HepG2 (cell line): ENCODE measurements at regions not wholly inside any gene's neighbourhood (a gene's known extent, or its start where the extent isn't known, plus 50 kb on each side); places are given as distances from the start of the nearest gene placed in this dataset.

Experiments
- ATAC-seq: fragments of 200-7000 bp; cut with Tn5 transposase; 3 replicates; pipeline ENCODE4 v1.9.1; 2020; ENCODE audit warnings: mild to moderate bottlenecking, moderate library complexity
- BruUV-seq: library from RNA; stranded (reverse); fragments of 400-500 nt; replicated peaks from 2 replicates; lab custom pipeline; 2021; lab: Mats Ljungman, UMichigan
- CTCF ChIA-PET: fragments of 300-600 bp; formaldehyde crosslinking; extraction: SDS; loops from one replicate; lab custom pipeline; 2021; ENCODE audit warnings: low total read pairs, inconsistent platforms, low intra/inter-chr PET ratio; lab: Yijun Ruan, JAX
- POLR2A ChIA-PET: fragments of 350-600 bp; sonication (Branson Sonifier 250); formaldehyde crosslinking; loops from one replicate; lab custom pipeline; 2020; ENCODE audit warnings: antibody characterized with exemption, inconsistent platforms; lab: Yijun Ruan, JAX
- DNase-seq: peaks from one replicate; pipeline ENCODE4 v3.0.0-alpha.2; 2015; ENCODE audit warnings: low spot score
- FAIRE-seq: peaks from 3 replicates; lab custom pipeline; 2011; peaks lifted over from hg19 to GRCh38; lab: Jason Lieb, UNC
- H2AFZ ChIP-seq: one replicate; pipeline ENCODE4 v1.6.1; 2011; ENCODE audit warnings: low read length, inconsistent platforms
- H3K27ac ChIP-seq: fragments of 300-600 bp; 3 replicates; pipeline ENCODE4 v1.8.0; 2011; ENCODE audit warnings: mixed run types, mild to moderate bottlenecking, mixed read lengths, low read length, inconsistent platforms; ENCODE audit not compliant: insufficient read depth; ENCODE audit errors: extremely low read length
- H3K27me3 ChIP-seq, 2 experiments: fragments of 200-600 bp in 1 of 2; 2 replicates in 1 of 2; 3 replicates in 1 of 2; pipeline versions ENCODE4 v1.6.0 to v1.8.0; 2011; ENCODE audit warnings: low read length in 2 of 2, mild to moderate bottlenecking in 2 of 2, moderate library complexity in 2 of 2, inconsistent platforms in 1 of 2; ENCODE audit not compliant: insufficient read depth in 2 of 2, control insufficient read depth in 1 of 2
- H3K36me3 ChIP-seq, 2 experiments: fragments of 200-600 bp in 1 of 2; replicated peaks in 1 of 2; 2 replicates in 1 of 2; 3 replicates in 1 of 2; pipeline versions ENCODE4 v1.5.1 to v1.8.0; 2011; ENCODE audit warnings: low read length in 2 of 2, inconsistent platforms in 1 of 2; ENCODE audit not compliant: insufficient read depth in 2 of 2, control insufficient read depth in 1 of 2
- H3K4me1 ChIP-seq: 2 replicates; pipeline ENCODE4 v1.5.1; 2012; ENCODE audit warnings: low read length, inconsistent platforms; ENCODE audit not compliant: insufficient read depth
- H3K4me2 ChIP-seq: 2 replicates; pipeline ENCODE4 v1.6.0; 2011; ENCODE audit warnings: low read depth, low read length, inconsistent platforms
- H3K4me3 ChIP-seq, 3 experiments: fragments of 200-600 bp in 1 of 3; sonication (generic), shearing (Covaris generic) in 1 of 3; replicated peaks in 1 of 3; 2 replicates each; pipeline ENCODE4 v1.5.1; 2011 to 2016; ENCODE audit warnings: low read length in 3 of 3, inconsistent platforms in 2 of 3, low read depth in 2 of 3, mild to moderate bottlenecking in 2 of 3, control low read depth in 1 of 3, mixed read lengths in 1 of 3; ENCODE audit not compliant: insufficient read depth in 1 of 3
- H3K79me2 ChIP-seq: one replicate; pipeline ENCODE4 v1.6.1; 2011; ENCODE audit warnings: low read length, inconsistent platforms; ENCODE audit not compliant: insufficient read depth
- H3K9ac ChIP-seq: 2 replicates; pipeline ENCODE4 v1.6.0; 2011; ENCODE audit warnings: mild to moderate bottlenecking, low read depth, low read length, inconsistent platforms; ENCODE audit not compliant: insufficient read depth
- H3K9me3 ChIP-seq: 2 replicates; pipeline ENCODE4 v1.5.1; 2012; ENCODE audit warnings: mild to moderate bottlenecking, low read length
- H4K20me1 ChIP-seq: 2 replicates; pipeline ENCODE4 v1.6.0; 2011; ENCODE audit warnings: inconsistent platforms, mild to moderate bottlenecking, low read length, moderate library complexity; ENCODE audit not compliant: insufficient read depth
- DPF2 ChIP-seq: sonication (generic); formaldehyde crosslinking; IDR thresholded peaks from 2 replicates; pipeline ENCODE4 v1.4.0; 2020; ENCODE audit warnings: mild to moderate bottlenecking, low read depth, missing genetic modification reagents, borderline replicate concordance
- FIP1L1 ChIP-seq: fragments of 200-400 bp; formaldehyde crosslinking; IDR thresholded peaks from 2 replicates; pipeline ENCODE4 v1.6.1; 2018; ENCODE audit warnings: low read depth, mild to moderate bottlenecking, low read length, moderate library complexity, borderline replicate concordance; ENCODE audit not compliant: insufficient read depth
- HOXA9 ChIP-seq: sonication (generic); formaldehyde crosslinking; IDR thresholded peaks from 2 replicates; pipeline ENCODE4 v1.8.1; 2022; ENCODE audit warnings: missing genetic modification reagents, mild to moderate bottlenecking, moderate library complexity, borderline replicate concordance
- KDM3A ChIP-seq: IDR thresholded peaks from 2 replicates; pipeline ENCODE4 v1.6.1; 2018; ENCODE audit warnings: low read depth, missing compliant biosample characterization
- MZF1 ChIP-seq: sonication (generic); formaldehyde crosslinking; IDR thresholded peaks from 2 replicates; pipeline ENCODE4 v1.8.1; 2023; ENCODE audit warnings: mild to moderate bottlenecking, missing genetic modification reagents, borderline replicate concordance
- NFKB2 ChIP-seq: sonication (generic); formaldehyde crosslinking; IDR thresholded peaks from 2 replicates; pipeline ENCODE4 v1.4.0; 2020; ENCODE audit warnings: missing genetic modification reagents, borderline replicate concordance
- PHF20 ChIP-seq: sonication (generic); formaldehyde crosslinking; IDR thresholded peaks from 2 replicates; pipeline ENCODE4 v1.5.0; 2020; ENCODE audit warnings: mild to moderate bottlenecking, missing genetic modification reagents
- SATB2 ChIP-seq: sonication (generic); formaldehyde crosslinking; IDR thresholded peaks from 2 replicates; pipeline ENCODE4 v1.5.0; 2020; ENCODE audit warnings: missing genetic modification reagents
- SMAD1 ChIP-seq: sonication (generic); formaldehyde crosslinking; IDR thresholded peaks from 2 replicates; pipeline ENCODE4 v1.4.0; 2020; ENCODE audit warnings: missing genetic modification reagents, low read depth, mild to moderate bottlenecking, borderline replicate concordance
- SNAI1 ChIP-seq: sonication (generic); formaldehyde crosslinking; IDR thresholded peaks from 2 replicates; pipeline ENCODE4 v1.5.0; 2020; ENCODE audit warnings: mild to moderate bottlenecking, missing genetic modification reagents, borderline replicate concordance
- TOPORS ChIP-seq: sonication (generic); formaldehyde crosslinking; IDR thresholded peaks from 2 replicates; pipeline ENCODE4 v1.8.0; 2023; ENCODE audit warnings: mild to moderate bottlenecking, missing genetic modification reagents
- ZNF354B ChIP-seq: sonication (generic); formaldehyde crosslinking; IDR thresholded peaks from 2 replicates; pipeline ENCODE4 v1.8.0; 2022; ENCODE audit warnings: mild to moderate bottlenecking, missing genetic modification reagents
- ZNF788 ChIP-seq: sonication (generic); formaldehyde crosslinking; IDR thresholded peaks from 2 replicates; pipeline ENCODE4 v1.5.0; 2020; ENCODE audit warnings: mild to moderate bottlenecking, missing genetic modification reagents, borderline replicate concordance
- WGBS: methylation state at CpG from one replicate; pipeline ENCODE4 v1.1.6; 2017; ENCODE audit warnings: low lambda C conversion rate; 5-methylcytosine and 5-hydroxymethylcytosine counted together
- in situ Hi-C: cut with HindIII; loops from 2 replicates; pipeline ENCODE4 v1.10.0; 2017; ENCODE audit warnings: low pct_unique_long_range_greater_than_20kb; ENCODE audit not compliant: extremely low pct_ligation_motif_present
- intact Hi-C: fragments of 100-400 bp; cut with micrococcal nuclease; formaldehyde crosslinking; loops from one replicate; pipeline ENCODE4 v1.10.0; 2022; ENCODE audit not compliant: unreplicated experiment
- TF ChIP-seq, protein P1 (sequence below): IDR thresholded peaks from 2 replicates; pipeline ENCODE4 v1.6.1; 2016; ENCODE audit warnings: mild to moderate bottlenecking
- TF ChIP-seq, protein P2 (sequence below): sonication (generic); formaldehyde crosslinking; IDR thresholded peaks from 2 replicates; pipeline ENCODE4 v1.4.0; 2020; ENCODE audit warnings: missing genetic modification reagents, mild to moderate bottlenecking, borderline replicate concordance
- TF ChIP-seq, protein P3 (sequence below): sonication (generic); formaldehyde crosslinking; IDR thresholded peaks from 2 replicates; pipeline ENCODE4 v1.8.0; 2022; ENCODE audit warnings: mild to moderate bottlenecking, missing genetic modification reagents, borderline replicate concordance
- TF ChIP-seq, protein P4 (sequence below): sonication (generic); formaldehyde crosslinking; IDR thresholded peaks from 2 replicates; pipeline ENCODE4 v1.4.0; 2020; ENCODE audit warnings: missing genetic modification reagents; ENCODE audit errors: not compliant biosample characterization
- TF ChIP-seq, protein P5 (sequence below): sonication (generic); formaldehyde crosslinking; conservative IDR thresholded peaks from 2 replicates; pipeline ENCODE4 v1.4.0; 2020; ENCODE audit warnings: missing genetic modification reagents

DNA sequence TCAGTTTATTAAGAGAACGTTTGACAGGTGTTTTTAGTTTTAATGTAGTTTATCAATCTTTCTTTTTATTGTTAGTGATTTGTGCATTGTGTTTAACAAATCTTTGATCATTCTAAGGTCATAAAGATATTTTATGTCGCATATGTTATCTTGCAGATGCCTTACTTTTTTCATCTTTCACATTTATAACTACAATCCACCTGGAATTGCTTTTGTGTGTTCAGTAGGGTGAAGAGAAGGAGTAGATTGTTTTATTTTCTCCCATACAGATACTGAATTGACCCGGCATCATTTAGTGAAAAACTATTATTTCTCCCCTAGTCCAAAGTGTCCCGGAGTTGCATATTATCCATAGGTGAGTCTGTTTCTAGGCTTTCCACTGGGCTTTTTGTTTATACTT lies 179.4 kb upstream of the RGMB start:
- Histone ChIP-seq H3K9me3 (no peaks in the 10 kb centered on the region), H3K36me3 (no peaks in the 10 kb centered on the region), H2AFZ (no peak overlapping the region), H3K4me2 (no peak overlapping the region), H3K27ac (no peak overlapping the region), H3K4me1 (no peaks in the 10 kb centered on the region), H4K20me1 (no peaks in the 10 kb centered on the region), H3K4me3 (no peak overlapping the region), H3K9ac (no peak overlapping the region), H3K27me3 (no peaks in the 10 kb centered on the region), H3K79me2 (no peaks in the 10 kb centered on the region)
- CTCF ChIA-PET: no interaction called here
- ATAC-seq (no peak), DNase-seq (no peak), FAIRE-seq (no peak)
- intact Hi-C loops: no loop called here
- 1% methylated on average over 4 of the region's 4 CpGs for WGBS
- POLR2A ChIA-PET: no interaction called here
- in situ Hi-C loops: no loop called here
- no TSS peak for BruUV-seq
- TF ChIP-seq NFKB2 (CRISPR knock-in tag) (no peak), ZNF354B (CRISPR knock-in tag) (no peak), SNAI1 (CRISPR knock-in tag) (no peak), HOXA9 (CRISPR knock-in tag) (no peak), PHF20 (CRISPR knock-in tag) (no peak), DPF2 (CRISPR knock-in tag) (no peak), FIP1L1 (no peak), ZNF788 (CRISPR knock-in tag) (no peak), KDM3A (CRISPR knock-in tag) (no peak), TOPORS (CRISPR knock-in tag) (no peak), SATB2 (CRISPR knock-in tag) (no peak), MZF1 (CRISPR knock-in tag) (no peak), SMAD1 (no peak)
- TF ChIP-seq, protein P1, sequence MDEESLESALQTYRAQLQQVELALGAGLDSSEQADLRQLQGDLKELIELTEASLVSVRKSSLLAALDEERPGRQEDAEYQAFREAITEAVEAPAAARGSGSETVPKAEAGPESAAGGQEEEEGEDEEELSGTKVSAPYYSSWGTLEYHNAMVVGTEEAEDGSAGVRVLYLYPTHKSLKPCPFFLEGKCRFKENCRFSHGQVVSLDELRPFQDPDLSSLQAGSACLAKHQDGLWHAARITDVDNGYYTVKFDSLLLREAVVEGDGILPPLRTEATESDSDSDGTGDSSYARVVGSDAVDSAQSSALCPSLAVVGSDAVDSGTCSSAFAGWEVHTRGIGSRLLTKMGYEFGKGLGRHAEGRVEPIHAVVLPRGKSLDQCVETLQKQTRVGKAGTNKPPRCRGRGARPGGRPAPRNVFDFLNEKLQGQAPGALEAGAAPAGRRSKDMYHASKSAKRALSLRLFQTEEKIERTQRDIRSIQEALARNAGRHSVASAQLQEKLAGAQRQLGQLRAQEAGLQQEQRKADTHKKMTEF (CRISPR knock-in tag): no peak
- TF ChIP-seq, protein P2, sequence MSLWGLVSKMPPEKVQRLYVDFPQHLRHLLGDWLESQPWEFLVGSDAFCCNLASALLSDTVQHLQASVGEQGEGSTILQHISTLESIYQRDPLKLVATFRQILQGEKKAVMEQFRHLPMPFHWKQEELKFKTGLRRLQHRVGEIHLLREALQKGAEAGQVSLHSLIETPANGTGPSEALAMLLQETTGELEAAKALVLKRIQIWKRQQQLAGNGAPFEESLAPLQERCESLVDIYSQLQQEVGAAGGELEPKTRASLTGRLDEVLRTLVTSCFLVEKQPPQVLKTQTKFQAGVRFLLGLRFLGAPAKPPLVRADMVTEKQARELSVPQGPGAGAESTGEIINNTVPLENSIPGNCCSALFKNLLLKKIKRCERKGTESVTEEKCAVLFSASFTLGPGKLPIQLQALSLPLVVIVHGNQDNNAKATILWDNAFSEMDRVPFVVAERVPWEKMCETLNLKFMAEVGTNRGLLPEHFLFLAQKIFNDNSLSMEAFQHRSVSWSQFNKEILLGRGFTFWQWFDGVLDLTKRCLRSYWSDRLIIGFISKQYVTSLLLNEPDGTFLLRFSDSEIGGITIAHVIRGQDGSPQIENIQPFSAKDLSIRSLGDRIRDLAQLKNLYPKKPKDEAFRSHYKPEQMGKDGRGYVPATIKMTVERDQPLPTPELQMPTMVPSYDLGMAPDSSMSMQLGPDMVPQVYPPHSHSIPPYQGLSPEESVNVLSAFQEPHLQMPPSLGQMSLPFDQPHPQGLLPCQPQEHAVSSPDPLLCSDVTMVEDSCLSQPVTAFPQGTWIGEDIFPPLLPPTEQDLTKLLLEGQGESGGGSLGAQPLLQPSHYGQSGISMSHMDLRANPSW (CRISPR knock-in tag): no peak
- TF ChIP-seq, protein P3, sequence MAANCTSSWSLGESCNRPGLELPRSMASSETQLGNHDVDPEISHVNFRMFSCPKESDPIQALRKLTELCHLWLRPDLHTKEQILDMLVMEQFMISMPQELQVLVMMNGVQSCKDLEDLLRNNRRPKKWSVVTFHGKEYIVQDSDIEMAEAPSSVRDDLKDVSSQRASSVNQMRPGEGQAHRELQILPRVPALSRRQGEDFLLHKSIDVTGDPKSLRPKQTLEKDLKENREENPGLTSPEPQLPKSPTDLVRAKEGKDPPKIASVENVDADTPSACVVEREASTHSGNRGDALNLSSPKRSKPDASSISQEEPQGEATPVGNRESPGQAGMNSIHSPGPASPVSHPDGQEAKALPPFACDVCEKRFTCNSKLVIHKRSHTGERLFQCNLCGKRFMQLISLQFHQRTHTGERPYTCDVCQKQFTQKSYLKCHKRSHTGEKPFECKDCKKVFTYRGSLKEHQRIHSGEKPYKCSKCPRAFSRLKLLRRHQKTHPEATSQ (CRISPR knock-in tag): no peak
- TF ChIP-seq, protein P4, sequence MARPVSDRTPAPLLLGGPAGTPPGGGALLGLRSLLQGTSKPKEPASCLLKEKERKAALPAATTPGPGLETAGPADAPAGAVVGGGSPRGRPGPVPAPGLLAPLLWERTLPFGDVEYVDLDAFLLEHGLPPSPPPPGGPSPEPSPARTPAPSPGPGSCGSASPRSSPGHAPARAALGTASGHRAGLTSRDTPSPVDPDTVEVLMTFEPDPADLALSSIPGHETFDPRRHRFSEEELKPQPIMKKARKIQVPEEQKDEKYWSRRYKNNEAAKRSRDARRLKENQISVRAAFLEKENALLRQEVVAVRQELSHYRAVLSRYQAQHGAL (CRISPR knock-in tag): no peak
- TF ChIP-seq, protein P5, sequence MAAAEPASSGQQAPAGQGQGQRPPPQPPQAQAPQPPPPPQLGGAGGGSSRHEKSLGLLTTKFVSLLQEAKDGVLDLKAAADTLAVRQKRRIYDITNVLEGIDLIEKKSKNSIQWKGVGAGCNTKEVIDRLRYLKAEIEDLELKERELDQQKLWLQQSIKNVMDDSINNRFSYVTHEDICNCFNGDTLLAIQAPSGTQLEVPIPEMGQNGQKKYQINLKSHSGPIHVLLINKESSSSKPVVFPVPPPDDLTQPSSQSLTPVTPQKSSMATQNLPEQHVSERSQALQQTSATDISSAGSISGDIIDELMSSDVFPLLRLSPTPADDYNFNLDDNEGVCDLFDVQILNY (CRISPR knock-in tag): no peak
